Heart left ventricle (tissue), 16 donors: ENCODE measurements at regions not wholly inside any gene's neighbourhood (a gene's known extent, or its start where the extent isn't known, plus 50 kb on each side); places are given as distances from the start of the nearest gene placed in this dataset.

Source experiments
- ATAC-seq, 4 donors: fragments of 200-7000 bp; cut with Tn5 transposase; one replicate each; pipeline ENCODE4 v1.9.1; 2020 to 2022; ENCODE audit warnings: moderate library complexity in 4 of 4, mild to moderate bottlenecking in 3 of 4, moderate number of reproducible peaks in 1 of 4
- DNase-seq, 5 donors: peaks; one replicate each; pipeline ENCODE4 v3.0.0-alpha.2; 2020
- H3K27ac ChIP-seq, 12 donors: fragments of 200-600 bp; sonication (generic) in 4 of 12; one replicate each; pipeline versions ENCODE4 v1.5.0 to v1.8.0; 2016 to 2022; ENCODE audit warnings: mild to moderate bottlenecking in 2 of 12
- H3K27me3 ChIP-seq, 9 donors: fragments of 200-600 bp; sonication (generic) in 2 of 9; one replicate each; pipeline versions ENCODE4 v1.5.1 to v1.8.0; 2016 to 2022; ENCODE audit warnings: mild to moderate bottlenecking in 3 of 9
- H3K36me3 ChIP-seq, 9 donors: fragments of 200-600 bp; sonication (generic) in 2 of 9; one replicate each; pipeline versions ENCODE4 v1.5.0 to v1.8.0; 2018 to 2022; ENCODE audit warnings: mild to moderate bottlenecking in 2 of 9
- H3K4me1 ChIP-seq, 12 donors: fragments of 200-600 bp; sonication (generic) in 4 of 12; one replicate each; pipeline versions ENCODE4 v1.5.0 to v1.8.0; 2016 to 2022; ENCODE audit warnings: mild to moderate bottlenecking in 3 of 12
- H3K4me3 ChIP-seq, 12 donors: fragments of 200-600 bp; sonication (generic) in 4 of 12; one replicate each; pipeline versions ENCODE4 v1.5.0 to v1.8.0; 2017 to 2022; ENCODE audit warnings: mild to moderate bottlenecking in 9 of 12, moderate library complexity in 4 of 12
- H3K9me3 ChIP-seq, 12 donors: fragments of 200-600 bp; sonication (generic) in 4 of 12; one replicate each; pipeline versions ENCODE4 v1.5.0 to v1.8.0; 2016 to 2022; ENCODE audit warnings: mild to moderate bottlenecking in 1 of 12
- POLR2A ChIP-seq, 2 donors: fragments of 450-650 bp; IDR thresholded peaks; one replicate each; pipeline ENCODE4 v1.6.1; 2017; ENCODE audit warnings: antibody characterized with exemption in 2 of 2, mild to moderate bottlenecking in 2 of 2, moderate library complexity in 2 of 2
- WGBS, 4 donors: extraction: QIAGEN DNeasy Blood & Tissue Kit in 2 of 4; methylation state at CpG; one replicate each; pipeline versions ENCODE4 v1.1.5 to v1.1.7; 2013 to 2018; 5-methylcytosine and 5-hydroxymethylcytosine counted together
- intact Hi-C, 10 donors: fragments of 100-400 bp; cut with DNase I; formaldehyde crosslinking; loops; one replicate each; pipeline versions ENCODE4 v1.11.1 to v1.14.2; 2022
- TF ChIP-seq, protein P1 (sequence below), 12 donors: fragments of 200-600 bp; sonication (generic) in 4 of 12; IDR thresholded peaks; one replicate each; pipeline versions ENCODE4 v1.5.0 to v1.8.0; 2018 to 2022; ENCODE audit warnings: antibody characterized with exemption in 12 of 12, mild to moderate bottlenecking in 5 of 12
- donor health status: ischemic (EF 13 %, LVEDD 7.1; RV severe dilation, severe dysfunction).
- donor health status: healthy with polysubstance abuse.
- donor health status: DM: no; HTN: yes; CAD: no.
- donor health status: DM: no; HTN: no; CAD: no.
- donor health status: ischemic (EF 25% LVEDD 6.9; RV normal size, moderate dysfunction).
- donor health status: ischemic (EF 25% LVEDD 5.7; RV mildly dilated, moderate dysfunction).
- donor health status: healthy.
- donor health status: DM: yes; HTN: yes; CAD: no.
- donor health status: ischemic (EF 35%, LVEDD 5.7; RV mildly dilated, moderate dysfunction).
- donor health status: nonischemic (EF 11% LVEDD 7.7; RV severe dilation, severe dysfunction).
- donor health status: DM: yes; HTN: yes; CAD: no.
- donor health status: PGD.
- donor health status: ischemic (EF 29% LVEDD 5.4; RV normal size, mild dysfunction).
- donor health status: nonischemic (EF 23%, LVEDD 6.1; RV moderate dilation, normal function).

DNA sequence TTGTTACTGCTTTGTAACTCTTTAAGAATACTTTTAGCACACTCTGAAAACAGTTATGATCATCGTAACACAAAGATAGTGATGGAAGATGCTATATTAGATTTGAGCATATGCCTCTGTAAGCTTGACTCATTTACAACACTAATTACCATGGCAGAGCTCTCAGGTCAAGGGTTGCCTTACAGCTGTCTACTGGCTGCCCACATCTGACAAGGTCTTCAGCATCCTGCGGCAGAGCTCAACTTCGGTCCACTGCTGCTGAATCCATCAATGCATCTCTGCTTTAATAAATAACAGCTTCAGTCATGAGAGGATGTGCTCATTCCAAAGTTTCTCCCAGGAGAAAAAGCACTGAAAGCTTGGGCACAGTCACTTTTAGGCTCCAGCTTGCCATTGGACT, 449.4 kb downstream of the RASEF start:
- 42 to 76% (median 65%) methylated on average over 3 of the region's 3 CpGs for WGBS, 4 donors
- no peaks in the 10 kb centered on the region for H3K4me1 ChIP-seq
- H3K4me3 ChIP-seq = no peak overlapping the region
- H3K27me3 ChIP-seq = peaks cover 0 to 7% (median 0%) of the 10 kb centered on the region in 9 donors
- no peak overlapping the region for H3K27ac ChIP-seq
- DNase-seq (no peak), ATAC-seq (no peak)
- intact Hi-C loops = no loop called here
- H3K9me3 ChIP-seq = no peaks in the 10 kb centered on the region
- TF ChIP-seq, protein P1, sequence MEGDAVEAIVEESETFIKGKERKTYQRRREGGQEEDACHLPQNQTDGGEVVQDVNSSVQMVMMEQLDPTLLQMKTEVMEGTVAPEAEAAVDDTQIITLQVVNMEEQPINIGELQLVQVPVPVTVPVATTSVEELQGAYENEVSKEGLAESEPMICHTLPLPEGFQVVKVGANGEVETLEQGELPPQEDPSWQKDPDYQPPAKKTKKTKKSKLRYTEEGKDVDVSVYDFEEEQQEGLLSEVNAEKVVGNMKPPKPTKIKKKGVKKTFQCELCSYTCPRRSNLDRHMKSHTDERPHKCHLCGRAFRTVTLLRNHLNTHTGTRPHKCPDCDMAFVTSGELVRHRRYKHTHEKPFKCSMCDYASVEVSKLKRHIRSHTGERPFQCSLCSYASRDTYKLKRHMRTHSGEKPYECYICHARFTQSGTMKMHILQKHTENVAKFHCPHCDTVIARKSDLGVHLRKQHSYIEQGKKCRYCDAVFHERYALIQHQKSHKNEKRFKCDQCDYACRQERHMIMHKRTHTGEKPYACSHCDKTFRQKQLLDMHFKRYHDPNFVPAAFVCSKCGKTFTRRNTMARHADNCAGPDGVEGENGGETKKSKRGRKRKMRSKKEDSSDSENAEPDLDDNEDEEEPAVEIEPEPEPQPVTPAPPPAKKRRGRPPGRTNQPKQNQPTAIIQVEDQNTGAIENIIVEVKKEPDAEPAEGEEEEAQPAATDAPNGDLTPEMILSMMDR (IDR thresholded peaks at IDR 0.05) = no peak
- TF ChIP-seq POLR2A (IDR thresholded peaks at IDR 0.05) = no peak
- H3K36me3 ChIP-seq = no peaks in the 10 kb centered on the region

DNA sequence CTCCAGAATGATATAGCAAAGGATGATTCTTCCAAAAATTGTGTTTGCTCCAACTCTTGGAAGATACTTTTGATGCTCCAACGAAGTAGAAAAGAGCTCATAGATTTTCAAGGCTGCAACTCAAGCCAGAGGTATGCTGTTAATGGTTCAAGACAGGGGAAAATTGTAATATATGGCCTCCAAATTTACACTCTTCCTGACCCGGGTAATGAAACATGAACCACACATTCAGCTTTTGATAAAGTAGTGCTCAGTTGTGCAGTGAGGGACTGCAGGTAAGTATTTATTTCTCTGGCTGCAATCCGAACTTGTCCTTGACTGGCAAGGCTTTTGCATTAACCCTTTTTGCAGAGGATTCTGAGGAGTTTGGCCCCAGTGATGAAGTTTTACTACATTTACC, 446.4 kb downstream of the RASEF start:
- TF ChIP-seq, protein P1 (IDR thresholded peaks at IDR 0.05) = no peak
- no peak for TF ChIP-seq POLR2A (IDR thresholded peaks at IDR 0.05)

DNA sequence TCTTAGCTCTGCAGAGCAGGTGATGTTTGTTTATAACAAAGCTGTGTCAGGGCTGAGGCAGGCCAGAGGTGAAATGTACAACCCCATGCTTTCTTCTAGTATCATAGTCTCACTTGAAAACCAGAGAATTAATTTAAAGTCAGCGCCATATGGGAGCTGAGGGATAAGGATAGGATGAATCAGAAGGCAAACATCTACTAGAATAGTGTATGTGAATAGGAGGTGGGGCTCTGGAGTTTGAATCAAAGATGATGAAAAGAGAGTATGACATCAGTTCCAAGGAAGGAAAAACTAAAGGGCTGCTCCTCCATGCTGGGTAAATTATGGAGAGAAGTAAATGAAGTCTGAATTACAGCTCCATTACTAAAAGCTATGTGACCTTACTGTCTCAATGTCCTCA, 441.5 kb downstream of the RASEF start:
- intact Hi-C loops = no loop called here
- no peak overlapping the region for H3K4me3 ChIP-seq
- TF ChIP-seq, protein P1 (IDR thresholded peaks at IDR 0.05) = no peak
- no peak for TF ChIP-seq POLR2A (IDR thresholded peaks at IDR 0.05)
- ATAC-seq (no peak), DNase-seq (no peak)
- no peaks in the 10 kb centered on the region for H3K36me3 ChIP-seq
- WGBS, 4 donors = 64 to 78% (median 72%) methylated on average over 1 of the region's 1 CpG
- peaks cover 0 to 9% (median 0%) of the 10 kb centered on the region in 9 donors for H3K27me3 ChIP-seq
- H3K27ac ChIP-seq = no peak overlapping the region
- H3K9me3 ChIP-seq = no peaks in the 10 kb centered on the region
- H3K4me1 ChIP-seq = no peaks in the 10 kb centered on the region

More for the DNA sequence above, 446.4 kb downstream of the RASEF start:
- DNase-seq (no peak), ATAC-seq (no peak)
- H3K9me3 ChIP-seq = no peaks in the 10 kb centered on the region
- no peak overlapping the region for H3K27ac ChIP-seq
- no peaks in the 10 kb centered on the region for H3K36me3 ChIP-seq
- no peaks in the 10 kb centered on the region for H3K4me1 ChIP-seq
- intact Hi-C loops = no loop called here
- H3K4me3 ChIP-seq = no peak overlapping the region
- WGBS, 4 donors = 62 to 80% (median 74%) methylated on average over 3 of the region's 3 CpGs
- peaks cover 0 to 9% (median 0%) of the 10 kb centered on the region in 9 donors for H3K27me3 ChIP-seq

DNA sequence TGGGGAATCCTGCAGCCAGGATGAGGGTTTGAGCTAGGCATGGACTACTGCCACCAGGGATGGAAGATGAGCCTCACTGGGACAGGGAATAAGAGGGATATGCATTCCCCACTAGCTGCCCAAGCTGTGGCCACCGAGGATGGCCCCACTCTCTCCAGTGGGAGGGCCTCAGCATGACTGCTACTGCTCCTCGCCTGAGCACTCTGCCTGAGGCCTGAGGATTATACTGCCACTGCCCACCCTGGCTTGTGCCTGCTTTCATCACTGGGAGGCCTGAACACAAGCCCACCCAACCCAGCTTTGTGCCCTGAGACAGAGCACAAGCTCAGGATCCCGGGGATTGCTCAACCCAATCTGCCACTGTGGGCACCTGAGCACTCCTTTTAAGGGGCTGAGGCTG, 425.6 kb downstream of the RASEF start:
- Histone ChIP-seq H3K9me3 (peaks cover 0 to 35% (median 14%) of the 10 kb centered on the region in 12 donors), H3K36me3 (no peaks in the 10 kb centered on the region), H3K4me1 (no peaks in the 10 kb centered on the region), H3K27ac (no peak overlapping the region), H3K4me3 (no peak overlapping the region), H3K27me3 (no peaks in the 10 kb centered on the region)
- intact Hi-C loops = no loop called here
- ATAC-seq (no peak), DNase-seq (no peak)
- WGBS, 4 donors = 72 to 83% (median 79%) methylated on average over 3 of the region's 3 CpGs
- TF ChIP-seq POLR2A (IDR thresholded peaks at IDR 0.05) = no peak
- TF ChIP-seq, protein P1 (IDR thresholded peaks at IDR 0.05) = no peak
